Duodenal mucosa (tissue), 2 donors: ENCODE measurements at regions not wholly inside any gene's neighbourhood (a gene's known extent, or its start where the extent isn't known, plus 50 kb on each side); places are given as distances from the start of the nearest gene placed in this dataset.

Source experiments
- H3K27ac ChIP-seq: one replicate; pipeline ENCODE4 v1.7.0; 2013; ENCODE audit warnings: low read depth, low read length
- H3K27me3 ChIP-seq, 2 donors: one replicate each; pipeline ENCODE4 v1.7.0; 2013; ENCODE audit warnings: low read length in 2 of 2, control low read depth in 1 of 2; ENCODE audit not compliant: insufficient read depth in 2 of 2, control insufficient read depth in 1 of 2
- H3K36me3 ChIP-seq, 2 donors: one replicate each; pipeline ENCODE4 v1.7.0; 2013; ENCODE audit warnings: low read length in 2 of 2, control low read depth in 1 of 2; ENCODE audit not compliant: insufficient read depth in 2 of 2, control insufficient read depth in 1 of 2
- H3K4me1 ChIP-seq, 2 donors: one replicate each; pipeline ENCODE4 v1.7.0; 2013; ENCODE audit warnings: low read length in 2 of 2, control low read depth in 1 of 2; ENCODE audit not compliant: insufficient read depth in 2 of 2, control insufficient read depth in 1 of 2
- H3K4me3 ChIP-seq, 2 donors: one replicate each; pipeline ENCODE4 v1.7.0; 2013; ENCODE audit warnings: low read length in 2 of 2, low read depth in 1 of 2
- H3K9ac ChIP-seq, 2 donors: one replicate each; pipeline ENCODE4 v1.7.0; 2013; ENCODE audit warnings: low read length in 2 of 2, low read depth in 1 of 2
- H3K9me3 ChIP-seq, 2 donors: one replicate each; pipeline ENCODE4 v1.7.0; 2013; ENCODE audit warnings: low read length in 2 of 2, control low read depth in 1 of 2; ENCODE audit not compliant: control insufficient read depth in 1 of 2

DNA sequence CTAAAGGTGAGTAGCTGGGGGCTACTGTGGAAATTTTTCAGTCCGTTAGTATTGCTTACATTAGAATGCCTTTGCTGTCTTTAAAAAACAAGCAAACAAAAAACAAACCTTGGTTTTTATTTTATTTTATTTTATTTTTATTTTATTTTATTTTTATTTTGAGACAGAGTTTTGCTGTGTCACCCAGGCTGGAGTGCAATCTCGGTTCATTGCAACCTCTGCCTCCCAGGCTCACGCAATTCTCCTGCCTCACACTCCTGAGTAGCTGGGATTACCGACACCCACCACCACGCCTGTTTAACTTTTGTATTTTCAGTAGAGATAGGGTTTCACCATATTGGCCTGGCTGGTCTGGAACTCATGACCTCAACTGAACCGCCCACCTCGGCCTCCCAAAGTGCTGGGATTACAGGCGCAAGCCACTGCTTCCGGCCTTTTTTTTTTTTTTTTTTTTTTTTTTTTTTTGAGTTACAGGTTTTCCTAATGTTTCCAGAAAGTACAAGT, 732.6 kb downstream of the KCNJ3 start:
- H3K36me3 ChIP-seq, result no peaks in the 10 kb centered on the region
- H3K27me3 ChIP-seq, result no peaks in the 10 kb centered on the region

DNA sequence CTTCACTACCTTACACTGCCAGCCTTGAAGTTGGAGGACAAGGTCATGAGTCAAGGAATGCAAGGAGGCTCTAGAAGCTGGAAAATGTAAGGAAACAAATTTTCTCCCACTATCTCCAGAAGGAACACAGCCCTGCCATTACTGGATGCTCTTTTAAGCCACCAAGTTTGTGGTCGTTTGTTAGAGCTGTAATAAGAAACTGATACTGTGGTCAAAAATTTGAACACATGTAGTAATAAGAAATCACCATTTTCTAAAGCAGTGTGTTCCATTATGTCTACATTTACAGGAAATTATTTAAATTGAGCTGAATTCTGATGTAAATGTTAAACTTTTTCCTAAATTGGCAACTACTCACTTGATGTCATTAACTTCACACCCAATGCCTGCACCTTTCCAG, 729.0 kb downstream of the KCNJ3 start:
- no peaks in the 10 kb centered on the region for H3K9me3 ChIP-seq
- no peak overlapping the region for H3K4me3 ChIP-seq
- H3K9ac ChIP-seq, result no peak overlapping the region
- H3K4me1 ChIP-seq, result no peaks in the 10 kb centered on the region
- no peaks in the 10 kb centered on the region for H3K27me3 ChIP-seq
- H3K36me3 ChIP-seq, result no peaks in the 10 kb centered on the region
- no peak overlapping the region for H3K27ac ChIP-seq

More for the DNA sequence above, 732.6 kb downstream of the KCNJ3 start:
- Histone ChIP-seq H3K4me1 (no peaks in the 10 kb centered on the region), H3K9ac (no peak overlapping the region), H3K9me3 (no peaks in the 10 kb centered on the region), H3K4me3 (no peak overlapping the region), H3K27ac (no peak overlapping the region)

DNA sequence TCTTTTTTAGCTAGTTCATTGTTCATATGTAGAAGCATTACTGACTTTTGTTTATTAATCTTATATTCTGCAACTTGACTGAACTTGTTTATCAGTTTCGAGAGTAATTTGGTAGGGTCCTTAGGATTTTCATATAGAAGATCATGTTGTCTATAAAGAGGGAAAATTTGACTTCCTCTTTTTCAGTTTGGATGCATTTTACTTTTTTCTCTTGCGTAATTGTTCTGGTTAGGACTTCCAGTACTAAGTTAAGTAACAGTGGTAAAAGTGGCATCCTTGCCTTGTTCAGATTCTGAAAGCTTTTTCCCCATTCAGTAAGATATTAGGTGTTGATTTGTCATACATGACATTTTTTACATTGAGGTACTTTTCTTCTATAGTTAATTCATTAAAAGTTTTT, 726.0 kb downstream of the KCNJ3 start:
- Histone ChIP-seq H3K9ac (no peak overlapping the region), H3K27ac (no peak overlapping the region), H3K4me3 (no peak overlapping the region), H3K27me3 (no peaks in the 10 kb centered on the region), H3K9me3 (no peaks in the 10 kb centered on the region), H3K36me3 (no peaks in the 10 kb centered on the region), H3K4me1 (no peaks in the 10 kb centered on the region)

DNA sequence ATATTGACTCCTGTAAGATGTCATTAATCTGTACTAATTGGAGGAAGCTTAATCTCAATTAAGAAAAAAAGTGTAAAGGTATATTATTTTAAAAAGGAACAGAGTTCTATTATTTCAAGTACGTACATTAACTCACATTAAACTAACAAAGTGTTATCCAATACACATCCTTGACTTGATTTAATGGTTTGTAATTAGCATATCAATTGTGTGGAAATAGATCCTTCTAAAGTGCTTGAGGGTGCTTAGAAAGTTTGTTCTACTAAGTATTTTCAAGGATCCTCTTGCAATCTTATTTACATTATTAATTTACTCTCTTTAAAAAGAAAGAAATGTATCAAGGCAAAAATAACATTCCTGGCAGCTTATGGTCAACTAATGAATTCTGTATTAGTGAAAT, 720.3 kb downstream of the KCNJ3 start:
- no peak overlapping the region for H3K9ac ChIP-seq
- no peak overlapping the region for H3K27ac ChIP-seq
- H3K4me1 ChIP-seq, result no peaks in the 10 kb centered on the region
- no peaks in the 10 kb centered on the region for H3K36me3 ChIP-seq
- no peaks in the 10 kb centered on the region for H3K9me3 ChIP-seq
- H3K27me3 ChIP-seq, result no peaks in the 10 kb centered on the region
- no peak overlapping the region for H3K4me3 ChIP-seq

DNA sequence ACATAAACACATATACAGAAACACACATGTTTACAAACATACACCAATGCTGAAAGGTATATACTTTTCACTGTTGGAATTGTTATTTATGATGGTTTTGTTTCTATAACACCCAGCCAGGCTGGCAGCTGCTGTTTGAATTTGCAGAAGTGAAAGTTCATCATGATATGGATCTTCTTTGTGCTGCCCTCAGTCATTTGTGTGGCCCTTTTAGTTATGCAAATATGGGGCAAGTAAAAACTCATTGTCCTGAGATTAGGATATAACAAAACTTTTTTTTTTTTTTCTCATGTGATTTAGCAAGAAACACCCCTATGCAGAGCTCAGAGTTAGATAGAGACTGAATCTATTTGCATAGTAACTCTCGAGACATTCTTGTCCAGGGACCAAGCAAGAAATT, 714.1 kb downstream of the KCNJ3 start:
- Histone ChIP-seq H3K9me3 (no peaks in the 10 kb centered on the region), H3K4me3 (no peak overlapping the region), H3K4me1 (no peaks in the 10 kb centered on the region), H3K27me3 (no peaks in the 10 kb centered on the region), H3K36me3 (no peaks in the 10 kb centered on the region), H3K9ac (no peak overlapping the region), H3K27ac (no peak overlapping the region)

DNA sequence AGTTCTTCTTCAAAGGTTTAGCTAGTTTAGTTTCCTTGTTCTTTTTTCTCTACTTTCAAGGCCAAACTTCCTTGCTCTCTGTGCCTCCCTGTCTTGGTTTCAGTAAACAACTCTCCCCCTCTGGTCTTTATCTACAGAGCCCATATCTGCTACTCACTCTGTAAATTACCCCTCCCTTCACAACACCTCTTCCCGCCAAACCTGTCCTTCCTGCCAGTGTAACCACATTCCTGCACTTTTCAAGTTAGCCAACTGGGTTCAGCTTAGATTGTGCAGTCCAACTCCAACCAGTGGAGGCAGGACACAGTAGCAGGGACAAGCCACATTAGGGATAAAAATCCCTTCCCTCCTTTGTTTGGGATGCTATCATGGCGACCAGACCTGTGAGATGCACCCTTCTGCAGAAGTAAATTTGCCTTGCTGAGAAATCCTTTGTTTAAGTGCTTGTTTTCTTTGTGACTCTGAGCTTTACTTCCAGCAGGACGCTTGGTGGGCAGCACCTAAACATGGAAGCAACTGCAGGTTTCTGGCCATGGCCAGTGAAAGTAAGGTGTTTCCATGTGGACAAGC, 706.0 kb downstream of the KCNJ3 start:
- peaks cover 8 to 9% of the 10 kb centered on the region in 2 donors for H3K9me3 ChIP-seq
- no peak overlapping the region for H3K27ac ChIP-seq
- no peaks in the 10 kb centered on the region for H3K36me3 ChIP-seq
- no peaks in the 10 kb centered on the region for H3K27me3 ChIP-seq
- no peak overlapping the region for H3K9ac ChIP-seq
- H3K4me1 ChIP-seq, result no peaks in the 10 kb centered on the region
- no peak overlapping the region for H3K4me3 ChIP-seq

DNA sequence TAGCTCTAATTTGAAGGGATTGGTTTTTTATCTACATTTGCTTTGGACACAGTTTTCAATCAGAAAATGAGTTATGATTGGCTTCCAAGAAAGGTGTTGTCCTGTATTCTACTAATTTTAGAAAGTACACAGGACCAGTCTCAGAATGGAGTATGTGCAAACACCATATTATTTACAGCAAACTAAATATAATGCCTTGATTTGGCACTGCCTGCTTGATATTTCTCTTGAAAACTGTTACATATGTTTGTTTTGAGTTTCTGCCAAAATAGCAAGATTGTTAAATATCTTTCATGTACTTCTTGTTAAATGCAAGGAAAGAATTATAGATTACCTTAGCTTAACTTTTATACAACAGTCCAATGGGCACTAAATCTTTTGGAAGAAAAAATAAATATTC, 694.9 kb downstream of the KCNJ3 start:
- Histone ChIP-seq H3K27me3 (no peaks in the 10 kb centered on the region), H3K9ac (no peak overlapping the region), H3K36me3 (no peaks in the 10 kb centered on the region), H3K9me3 (no peaks in the 10 kb centered on the region), H3K4me3 (no peak overlapping the region), H3K27ac (no peak overlapping the region), H3K4me1 (no peaks in the 10 kb centered on the region)

DNA sequence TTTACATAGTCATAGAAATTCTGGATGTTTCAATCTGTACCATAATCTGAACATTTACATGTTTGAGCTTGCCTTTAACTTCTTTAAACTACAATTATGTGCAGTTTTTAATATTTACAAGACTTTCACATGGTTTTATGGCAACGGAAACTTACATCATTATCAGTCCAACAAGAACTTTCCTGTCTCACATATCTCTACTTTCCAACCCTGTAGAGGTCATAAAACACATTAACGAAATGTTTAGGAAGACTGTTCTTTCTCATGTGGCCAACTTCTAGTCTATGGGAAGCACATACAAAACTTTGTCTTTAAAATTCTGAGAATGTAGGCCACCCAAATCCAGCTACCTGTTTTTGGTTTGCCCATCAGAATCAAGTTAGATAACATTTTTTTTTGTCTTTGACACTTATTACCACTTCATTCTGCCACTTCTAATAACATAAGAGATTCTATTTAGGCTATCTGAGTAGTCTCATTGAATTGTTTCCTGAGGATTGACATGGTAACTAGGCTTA, 693.2 kb downstream of the KCNJ3 start:
- Histone ChIP-seq H3K27ac (no peak overlapping the region), H3K9me3 (no peaks in the 10 kb centered on the region), H3K27me3 (no peaks in the 10 kb centered on the region), H3K36me3 (no peaks in the 10 kb centered on the region), H3K9ac (no peak overlapping the region), H3K4me1 (no peaks in the 10 kb centered on the region), H3K4me3 (no peak overlapping the region)

DNA sequence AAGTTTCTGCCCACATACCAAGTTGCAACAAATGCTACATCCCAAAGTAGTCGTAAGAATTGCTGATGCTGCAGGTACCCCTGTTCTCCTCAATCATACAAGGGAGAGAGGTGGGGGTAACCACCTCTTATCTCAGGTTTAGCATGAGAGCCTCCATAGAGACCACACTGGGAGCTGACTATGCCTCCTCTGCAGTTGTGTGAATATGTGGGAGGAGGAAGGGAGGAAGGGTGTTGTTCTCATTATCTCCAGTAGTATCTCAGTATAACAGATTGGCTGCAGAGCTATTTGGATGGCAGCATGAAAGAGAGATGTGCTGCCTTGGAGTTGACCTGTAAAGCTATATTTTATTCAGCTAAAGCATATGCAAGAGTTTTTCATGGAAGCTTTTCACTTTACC, 690.7 kb downstream of the KCNJ3 start:
- Histone ChIP-seq H3K4me3 (no peak overlapping the region), H3K9ac (no peak overlapping the region), H3K9me3 (no peaks in the 10 kb centered on the region), H3K4me1 (no peaks in the 10 kb centered on the region), H3K36me3 (no peaks in the 10 kb centered on the region), H3K27me3 (no peaks in the 10 kb centered on the region), H3K27ac (no peak overlapping the region)

DNA sequence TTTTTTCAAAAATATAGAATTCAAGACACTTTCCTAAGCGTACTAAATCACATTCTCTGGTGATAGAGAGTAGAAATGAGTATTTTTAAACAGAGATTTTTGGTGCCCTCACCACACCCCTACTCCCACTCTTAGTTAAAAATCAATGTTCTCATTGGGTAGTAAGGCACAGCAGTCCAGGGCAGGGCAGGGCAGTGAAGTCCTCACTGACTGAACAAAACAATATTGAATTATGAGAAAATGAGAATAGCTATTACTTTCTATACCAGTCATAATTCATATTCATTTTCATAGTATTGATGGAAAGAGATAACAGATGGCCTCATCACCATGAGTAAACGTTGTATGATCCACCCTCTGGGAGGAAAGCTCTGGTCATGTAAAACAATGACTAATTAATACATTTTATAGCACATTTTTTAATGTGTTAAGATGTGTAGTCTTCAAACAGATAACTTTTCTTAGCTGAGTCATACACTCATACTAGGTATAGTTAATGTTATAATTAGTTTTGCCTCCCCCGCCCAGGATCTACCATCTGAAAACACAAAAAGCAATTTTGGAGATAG, 686.1 kb downstream of the KCNJ3 start:
- H3K27ac ChIP-seq, result no peak overlapping the region
- H3K27me3 ChIP-seq, result no peaks in the 10 kb centered on the region
- no peak overlapping the region for H3K9ac ChIP-seq
- H3K4me3 ChIP-seq, result no peak overlapping the region
- no peaks in the 10 kb centered on the region for H3K36me3 ChIP-seq
- H3K9me3 ChIP-seq, result no peaks in the 10 kb centered on the region
- no peaks in the 10 kb centered on the region for H3K4me1 ChIP-seq
